ENCODE measurements at regions not wholly inside any gene's neighbourhood (a gene's known extent, or its start where the extent isn't known, plus 50 kb on each side); places are given as distances from the start of the nearest gene placed in this dataset.

GRCh38 chr15:62711691-62712454, 330.7 kb upstream of the TPM1 start:
- no peak for TF ChIP-seq POLR2AphosphoS5 (IDR thresholded peaks at IDR 0.05; ENCODE audit: low read depth)
- TF ChIP-seq, protein P1, sequence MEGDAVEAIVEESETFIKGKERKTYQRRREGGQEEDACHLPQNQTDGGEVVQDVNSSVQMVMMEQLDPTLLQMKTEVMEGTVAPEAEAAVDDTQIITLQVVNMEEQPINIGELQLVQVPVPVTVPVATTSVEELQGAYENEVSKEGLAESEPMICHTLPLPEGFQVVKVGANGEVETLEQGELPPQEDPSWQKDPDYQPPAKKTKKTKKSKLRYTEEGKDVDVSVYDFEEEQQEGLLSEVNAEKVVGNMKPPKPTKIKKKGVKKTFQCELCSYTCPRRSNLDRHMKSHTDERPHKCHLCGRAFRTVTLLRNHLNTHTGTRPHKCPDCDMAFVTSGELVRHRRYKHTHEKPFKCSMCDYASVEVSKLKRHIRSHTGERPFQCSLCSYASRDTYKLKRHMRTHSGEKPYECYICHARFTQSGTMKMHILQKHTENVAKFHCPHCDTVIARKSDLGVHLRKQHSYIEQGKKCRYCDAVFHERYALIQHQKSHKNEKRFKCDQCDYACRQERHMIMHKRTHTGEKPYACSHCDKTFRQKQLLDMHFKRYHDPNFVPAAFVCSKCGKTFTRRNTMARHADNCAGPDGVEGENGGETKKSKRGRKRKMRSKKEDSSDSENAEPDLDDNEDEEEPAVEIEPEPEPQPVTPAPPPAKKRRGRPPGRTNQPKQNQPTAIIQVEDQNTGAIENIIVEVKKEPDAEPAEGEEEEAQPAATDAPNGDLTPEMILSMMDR (IDR thresholded peaks at IDR 0.05; ENCODE audit: insufficient read depth, low read length), result no peak
